Activated T-cell treated with anti-CD3 and anti-CD28 coated beads, Interleukin-2, amount 50 U/mL, for 72 hours (primary cell): ENCODE measurements at regions not wholly inside any gene's neighbourhood (a gene's known extent, or its start where the extent isn't known, plus 50 kb on each side); places are given as distances from the start of the nearest gene placed in this dataset.
"Not testable (repeated sequence)": the region's sequence is repeated elsewhere in the genome, so short reads cannot be mapped to it uniquely, and the experiment has no call there.

Source experiments
- ATAC-seq, 2 donors: fragments of 150-1000 bp; cut with Tn5 transposase; replicated peaks in 1 of 2; 2 replicates each; pipeline ENCODE4 v1.10.0; 2021; ENCODE audit warnings: moderate library complexity in 2 of 2, mild to moderate bottlenecking in 1 of 2
- DNase-seq, 2 donors: peaks; one replicate each; pipeline ENCODE4 v3.0.0; 2021 to 2022; ENCODE audit warnings: mixed read lengths in 1 of 2
- H3K27ac Mint-ChIP-seq: one replicate; pipeline ENCODE4 v1.8.0; 2022; ENCODE audit warnings: mild to moderate bottlenecking, moderate library complexity, mixed read lengths
- H3K27me3 Mint-ChIP-seq: one replicate; pipeline ENCODE4 v1.8.0; 2022; ENCODE audit warnings: low read depth, mixed read lengths
- H3K36me3 Mint-ChIP-seq, 2 donors: one replicate each; pipeline ENCODE4 v1.8.0; 2022; ENCODE audit warnings: mixed read lengths in 2 of 2, mild to moderate bottlenecking in 1 of 2; ENCODE audit not compliant: insufficient read depth in 2 of 2
- H3K4me1 Mint-ChIP-seq: one replicate; pipeline ENCODE4 v1.8.0; 2022; ENCODE audit warnings: low read depth, mixed read lengths
- H3K4me3 Mint-ChIP-seq, 2 donors: one replicate each; pipeline ENCODE4 v1.8.0; 2022; ENCODE audit warnings: mild to moderate bottlenecking in 2 of 2, mixed read lengths in 2 of 2, moderate library complexity in 2 of 2
- H3K9me3 Mint-ChIP-seq, 2 donors: one replicate each; pipeline ENCODE4 v1.8.0; 2022; ENCODE audit warnings: mixed read lengths in 2 of 2

DNA sequence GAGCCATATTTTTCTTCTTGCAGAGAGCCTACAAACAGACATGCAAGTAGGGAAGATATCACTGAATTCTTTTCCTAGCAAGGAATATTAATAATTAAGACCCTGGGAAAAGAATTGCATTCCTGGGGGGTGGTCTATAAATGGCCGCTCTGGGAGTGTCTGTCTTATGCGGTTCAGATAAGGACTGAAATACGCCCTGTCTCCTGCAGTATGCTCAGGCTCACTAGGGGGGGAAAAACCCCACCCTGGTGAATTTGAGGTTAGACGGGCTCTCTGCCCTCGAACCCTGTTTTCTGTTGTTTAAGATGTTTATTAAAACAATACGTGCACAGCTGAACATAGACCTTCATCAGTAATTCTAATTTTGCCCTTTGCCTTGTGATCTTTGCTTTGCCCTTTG lies 88.6 kb downstream of the WTIP start:
- DNase-seq, H3K4me1 Mint-ChIP-seq, H3K4me3 Mint-ChIP-seq, H3K27ac Mint-ChIP-seq, ATAC-seq: not testable (repeated sequence)
- peaks cover 12% of the 10 kb centered on the region for H3K27me3 Mint-ChIP-seq
- H3K9me3 Mint-ChIP-seq = peaks cover 14 to 28% of the 10 kb centered on the region in 2 donors
- H3K36me3 Mint-ChIP-seq = peaks cover 7 to 20% of the 10 kb centered on the region in 2 donors

DNA sequence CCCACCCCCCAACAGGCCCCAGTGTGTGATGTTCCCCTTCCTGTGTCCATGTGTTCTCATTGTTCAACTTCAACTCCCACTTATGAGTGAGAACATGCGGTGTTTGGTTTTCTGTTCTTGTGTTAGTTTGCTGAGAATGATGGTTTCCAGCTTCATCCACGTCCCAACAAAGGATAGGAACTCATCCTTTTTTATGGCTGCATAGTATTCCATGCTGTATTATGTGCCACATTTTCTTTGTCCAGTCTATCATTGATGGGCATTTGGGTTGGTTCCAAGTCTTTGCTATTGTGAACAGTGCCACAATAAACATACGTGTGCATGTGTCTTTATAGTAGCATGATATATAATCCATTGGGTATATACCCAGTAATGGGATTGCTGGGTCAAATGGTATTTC lies 80.8 kb downstream of the WTIP start:
- Mint-ChIP-seq H3K36me3 (peaks cover 5 to 11% of the 10 kb centered on the region in 2 donors), H3K27me3 (peaks cover 25% of the 10 kb centered on the region), H3K9me3 (peaks cover 13 to 15% of the 10 kb centered on the region in 2 donors)
- H3K4me3 Mint-ChIP-seq, DNase-seq, H3K4me1 Mint-ChIP-seq, ATAC-seq, H3K27ac Mint-ChIP-seq: not testable (repeated sequence)
